ENCODE measurements at regions not wholly inside any gene's neighbourhood (a gene's known extent, or its start where the extent isn't known, plus 50 kb on each side); places are given as distances from the start of the nearest gene placed in this dataset.

DNA sequence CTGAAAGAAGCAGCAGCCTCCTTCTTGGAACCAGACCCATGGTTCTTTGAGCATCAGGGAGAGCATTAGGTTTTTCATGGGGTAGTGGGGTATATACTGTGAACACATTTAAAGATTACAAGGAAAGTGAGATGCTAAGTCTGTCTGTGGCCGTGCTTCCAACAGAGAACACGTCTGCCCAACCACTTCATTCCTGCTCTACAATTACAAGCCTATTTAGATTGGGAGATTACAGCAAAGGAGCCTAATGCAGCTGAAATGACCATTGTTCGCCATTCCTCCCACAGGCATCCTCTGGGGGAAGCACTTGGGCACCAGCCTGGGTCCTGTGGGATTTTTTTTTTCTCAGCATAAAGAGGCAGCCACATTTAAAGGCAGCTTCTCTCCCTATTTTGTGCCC lies 536.4 kb downstream of the XPNPEP1 start:
- CTCF ChIA-PET, result no interaction called here
- Histone ChIP-seq H3K27ac (ENCODE audit: low read length) (no peak overlapping the region), H3K9me3 (ENCODE audit: control insufficient read depth, insufficient read depth, low read depth, low read length) (no peaks in the 10 kb centered on the region), H3K4me1 (ENCODE audit: control insufficient read depth, insufficient read depth, low read length) (no peaks in the 10 kb centered on the region), H3K27me3 (ENCODE audit: control insufficient read depth, insufficient read depth, low read length) (no peaks in the 10 kb centered on the region), H3K36me3 (ENCODE audit: control insufficient read depth, insufficient read depth, low read length) (no peaks in the 10 kb centered on the region), H3K4me3 (ENCODE audit: low read depth in 2 of 2, low read length in 2 of 2) (no peak overlapping the region)
- intact Hi-C loops (cut with micrococcal nuclease; ENCODE audit: unreplicated experiment) (no loop called here), in situ Hi-C loops (cut with HindIII; ENCODE audit: low pct_unique_long_range_greater_than_20kb, low sequenced_read_pairs) (no loop called here)
- POLR2A ChIA-PET, result no interaction called here
- no peak for DNase-seq (ENCODE audit: low read depth, low spot score)
- TF ChIP-seq, protein P1, sequence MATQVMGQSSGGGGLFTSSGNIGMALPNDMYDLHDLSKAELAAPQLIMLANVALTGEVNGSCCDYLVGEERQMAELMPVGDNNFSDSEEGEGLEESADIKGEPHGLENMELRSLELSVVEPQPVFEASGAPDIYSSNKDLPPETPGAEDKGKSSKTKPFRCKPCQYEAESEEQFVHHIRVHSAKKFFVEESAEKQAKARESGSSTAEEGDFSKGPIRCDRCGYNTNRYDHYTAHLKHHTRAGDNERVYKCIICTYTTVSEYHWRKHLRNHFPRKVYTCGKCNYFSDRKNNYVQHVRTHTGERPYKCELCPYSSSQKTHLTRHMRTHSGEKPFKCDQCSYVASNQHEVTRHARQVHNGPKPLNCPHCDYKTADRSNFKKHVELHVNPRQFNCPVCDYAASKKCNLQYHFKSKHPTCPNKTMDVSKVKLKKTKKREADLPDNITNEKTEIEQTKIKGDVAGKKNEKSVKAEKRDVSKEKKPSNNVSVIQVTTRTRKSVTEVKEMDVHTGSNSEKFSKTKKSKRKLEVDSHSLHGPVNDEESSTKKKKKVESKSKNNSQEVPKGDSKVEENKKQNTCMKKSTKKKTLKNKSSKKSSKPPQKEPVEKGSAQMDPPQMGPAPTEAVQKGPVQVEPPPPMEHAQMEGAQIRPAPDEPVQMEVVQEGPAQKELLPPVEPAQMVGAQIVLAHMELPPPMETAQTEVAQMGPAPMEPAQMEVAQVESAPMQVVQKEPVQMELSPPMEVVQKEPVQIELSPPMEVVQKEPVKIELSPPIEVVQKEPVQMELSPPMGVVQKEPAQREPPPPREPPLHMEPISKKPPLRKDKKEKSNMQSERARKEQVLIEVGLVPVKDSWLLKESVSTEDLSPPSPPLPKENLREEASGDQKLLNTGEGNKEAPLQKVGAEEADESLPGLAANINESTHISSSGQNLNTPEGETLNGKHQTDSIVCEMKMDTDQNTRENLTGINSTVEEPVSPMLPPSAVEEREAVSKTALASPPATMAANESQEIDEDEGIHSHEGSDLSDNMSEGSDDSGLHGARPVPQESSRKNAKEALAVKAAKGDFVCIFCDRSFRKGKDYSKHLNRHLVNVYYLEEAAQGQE (IDR thresholded peaks at IDR 0.05; ENCODE audit: insufficient read depth in 1 of 2, low read depth in 2 of 2, low read length in 1 of 2), result no peak
- TF ChIP-seq, protein P2, sequence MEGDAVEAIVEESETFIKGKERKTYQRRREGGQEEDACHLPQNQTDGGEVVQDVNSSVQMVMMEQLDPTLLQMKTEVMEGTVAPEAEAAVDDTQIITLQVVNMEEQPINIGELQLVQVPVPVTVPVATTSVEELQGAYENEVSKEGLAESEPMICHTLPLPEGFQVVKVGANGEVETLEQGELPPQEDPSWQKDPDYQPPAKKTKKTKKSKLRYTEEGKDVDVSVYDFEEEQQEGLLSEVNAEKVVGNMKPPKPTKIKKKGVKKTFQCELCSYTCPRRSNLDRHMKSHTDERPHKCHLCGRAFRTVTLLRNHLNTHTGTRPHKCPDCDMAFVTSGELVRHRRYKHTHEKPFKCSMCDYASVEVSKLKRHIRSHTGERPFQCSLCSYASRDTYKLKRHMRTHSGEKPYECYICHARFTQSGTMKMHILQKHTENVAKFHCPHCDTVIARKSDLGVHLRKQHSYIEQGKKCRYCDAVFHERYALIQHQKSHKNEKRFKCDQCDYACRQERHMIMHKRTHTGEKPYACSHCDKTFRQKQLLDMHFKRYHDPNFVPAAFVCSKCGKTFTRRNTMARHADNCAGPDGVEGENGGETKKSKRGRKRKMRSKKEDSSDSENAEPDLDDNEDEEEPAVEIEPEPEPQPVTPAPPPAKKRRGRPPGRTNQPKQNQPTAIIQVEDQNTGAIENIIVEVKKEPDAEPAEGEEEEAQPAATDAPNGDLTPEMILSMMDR (IDR thresholded peaks at IDR 0.05), result no peak
- no peak for TF ChIP-seq SIN3A (IDR thresholded peaks at IDR 0.05; ENCODE audit: borderline replicate concordance, insufficient read depth, low read depth, low read length)
- ATAC-seq, result no peak
- no TSS peak for BruUV-seq (replicated peaks)

DNA sequence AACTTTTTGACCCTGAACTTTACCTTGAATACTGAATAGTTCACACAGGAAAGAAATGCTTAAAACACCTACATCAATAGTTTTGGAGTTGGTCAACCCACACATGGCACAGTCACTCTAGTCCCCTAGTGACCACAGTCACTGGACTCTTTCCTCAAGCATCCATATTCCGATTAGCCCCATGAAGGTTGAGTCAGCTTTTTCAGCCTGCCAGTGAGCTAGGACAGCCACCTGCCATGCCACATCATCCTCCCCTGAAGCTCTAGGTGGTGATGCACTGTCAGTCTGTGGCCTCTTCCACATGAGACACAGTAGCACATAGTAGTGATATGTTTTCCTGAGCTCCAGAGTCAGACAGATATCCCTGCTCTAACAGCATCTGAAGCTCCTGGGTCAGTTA lies 537.2 kb downstream of the XPNPEP1 start:
- Histone ChIP-seq H3K4me1 (ENCODE audit: control insufficient read depth, insufficient read depth, low read length) (no peaks in the 10 kb centered on the region), H3K4me3 (ENCODE audit: low read depth in 2 of 2, low read length in 2 of 2) (no peak overlapping the region), H3K27ac (ENCODE audit: low read length) (no peak overlapping the region), H3K9me3 (ENCODE audit: control insufficient read depth, insufficient read depth, low read depth, low read length) (no peaks in the 10 kb centered on the region), H3K36me3 (ENCODE audit: control insufficient read depth, insufficient read depth, low read length) (no peaks in the 10 kb centered on the region), H3K27me3 (ENCODE audit: control insufficient read depth, insufficient read depth, low read length) (no peaks in the 10 kb centered on the region)
- ChIA-PET CTCF (no interaction called here), POLR2A (no interaction called here)
- TF ChIP-seq TCF7L2 (IDR thresholded peaks at IDR 0.05; ENCODE audit: low read depth, low read length) (no peak), SIN3A (IDR thresholded peaks at IDR 0.05; ENCODE audit: borderline replicate concordance, insufficient read depth, low read depth, low read length) (no peak), POLR2AphosphoS5 (IDR thresholded peaks at IDR 0.05; ENCODE audit: low read depth, low read length) (no peak)
- TF ChIP-seq, protein P2 (IDR thresholded peaks at IDR 0.05), result no peak
- TF ChIP-seq, protein P1 (IDR thresholded peaks at IDR 0.05; ENCODE audit: insufficient read depth in 1 of 2, low read depth in 2 of 2, low read length in 1 of 2), result no peak
- no peak for DNase-seq (ENCODE audit: low read depth, low spot score)
- BruUV-seq (replicated peaks), result no TSS peak
- intact Hi-C loops (cut with micrococcal nuclease; ENCODE audit: unreplicated experiment), result no loop called here
- in situ Hi-C loops (cut with HindIII; ENCODE audit: low pct_unique_long_range_greater_than_20kb, low sequenced_read_pairs), result no loop called here
- no peak for ATAC-seq

Measured in Panc1 (cell line).